ENCODE measurements at regions not wholly inside any gene's neighbourhood (a gene's known extent, or its start where the extent isn't known, plus 50 kb on each side); places are given as distances from the start of the nearest gene placed in this dataset.

DNA sequence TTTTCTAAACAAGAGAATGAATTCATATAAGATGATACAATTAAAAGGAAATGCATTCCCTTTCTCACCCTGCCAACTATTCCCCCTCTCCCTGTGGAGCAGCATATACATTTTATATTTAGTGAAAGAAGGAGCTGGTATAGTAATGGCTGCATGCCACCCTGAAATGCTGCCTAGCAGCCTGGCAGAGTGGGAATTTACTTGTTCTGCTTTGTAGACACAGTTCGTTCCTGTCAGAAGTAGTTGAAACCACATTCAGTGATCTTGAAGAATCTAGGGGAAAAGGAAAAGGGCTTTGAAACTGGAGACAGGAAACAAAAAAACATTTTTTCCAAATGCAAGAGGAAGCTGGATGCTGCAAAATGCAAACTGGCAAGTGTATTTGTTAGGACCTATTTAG is 176.0 kb upstream of the PLEKHA5 start:
- Mint-ChIP-seq H3K27me3 (ENCODE audit: low read depth) (no peaks in the 10 kb centered on the region), H3K9me3 (ENCODE audit: low read depth) (no peaks in the 10 kb centered on the region), H3K27ac (ENCODE audit: unreplicated experiment) (no peak overlapping the region), H3K36me3 (ENCODE audit: low read depth) (no peaks in the 10 kb centered on the region), H3K4me3 (ENCODE audit: unreplicated experiment) (no peak overlapping the region), H3K4me1 (ENCODE audit: low read depth) (peaks cover 9% of the 10 kb centered on the region)
- TF ChIP-seq, protein P1, sequence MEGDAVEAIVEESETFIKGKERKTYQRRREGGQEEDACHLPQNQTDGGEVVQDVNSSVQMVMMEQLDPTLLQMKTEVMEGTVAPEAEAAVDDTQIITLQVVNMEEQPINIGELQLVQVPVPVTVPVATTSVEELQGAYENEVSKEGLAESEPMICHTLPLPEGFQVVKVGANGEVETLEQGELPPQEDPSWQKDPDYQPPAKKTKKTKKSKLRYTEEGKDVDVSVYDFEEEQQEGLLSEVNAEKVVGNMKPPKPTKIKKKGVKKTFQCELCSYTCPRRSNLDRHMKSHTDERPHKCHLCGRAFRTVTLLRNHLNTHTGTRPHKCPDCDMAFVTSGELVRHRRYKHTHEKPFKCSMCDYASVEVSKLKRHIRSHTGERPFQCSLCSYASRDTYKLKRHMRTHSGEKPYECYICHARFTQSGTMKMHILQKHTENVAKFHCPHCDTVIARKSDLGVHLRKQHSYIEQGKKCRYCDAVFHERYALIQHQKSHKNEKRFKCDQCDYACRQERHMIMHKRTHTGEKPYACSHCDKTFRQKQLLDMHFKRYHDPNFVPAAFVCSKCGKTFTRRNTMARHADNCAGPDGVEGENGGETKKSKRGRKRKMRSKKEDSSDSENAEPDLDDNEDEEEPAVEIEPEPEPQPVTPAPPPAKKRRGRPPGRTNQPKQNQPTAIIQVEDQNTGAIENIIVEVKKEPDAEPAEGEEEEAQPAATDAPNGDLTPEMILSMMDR (IDR thresholded peaks at IDR 0.05): no peak
- no peak for DNase-seq (ENCODE audit: low spot score)

- TF ChIP-seq, protein P1 (IDR thresholded peaks at IDR 0.05): no peak
- Mint-ChIP-seq H3K4me3 (ENCODE audit: unreplicated experiment) (no peak overlapping the region), H3K4me1 (ENCODE audit: low read depth) (peaks cover 9% of the 10 kb centered on the region), H3K36me3 (ENCODE audit: low read depth) (no peaks in the 10 kb centered on the region), H3K9me3 (ENCODE audit: low read depth) (peaks cover 10% of the 10 kb centered on the region), H3K27ac (ENCODE audit: unreplicated experiment) (no peak overlapping the region), H3K27me3 (ENCODE audit: low read depth) (peaks cover 3% of the 10 kb centered on the region)
- DNase-seq (ENCODE audit: low spot score): no peak
Observed at GRCh38 chr12:18955594-18955993, 173.9 kb upstream of the PLEKHA5 start.

- Mint-ChIP-seq H3K27ac (ENCODE audit: unreplicated experiment) (no peak overlapping the region), H3K36me3 (ENCODE audit: low read depth) (no peaks in the 10 kb centered on the region), H3K4me1 (ENCODE audit: low read depth) (no peaks in the 10 kb centered on the region), H3K27me3 (ENCODE audit: low read depth) (peaks cover 4% of the 10 kb centered on the region), H3K4me3 (ENCODE audit: unreplicated experiment) (no peak overlapping the region), H3K9me3 (ENCODE audit: low read depth) (peaks cover 16% of the 10 kb centered on the region)
- no peak for DNase-seq (ENCODE audit: low spot score)
- TF ChIP-seq, protein P1 (IDR thresholded peaks at IDR 0.05): no peak
Observed at GRCh38 chr12:18965203-18965602, 164.3 kb upstream of the PLEKHA5 start.

GRCh38 chr12:18966954-18967353 is 162.6 kb upstream of the PLEKHA5 start:
- H3K27me3 Mint-ChIP-seq (ENCODE audit: low read depth): no peaks in the 10 kb centered on the region
- no peaks in the 10 kb centered on the region for H3K4me1 Mint-ChIP-seq (ENCODE audit: low read depth)
- no peak overlapping the region for H3K27ac Mint-ChIP-seq (ENCODE audit: unreplicated experiment)
- no peak for DNase-seq (ENCODE audit: low spot score)
- peaks cover 5% of the 10 kb centered on the region for H3K9me3 Mint-ChIP-seq (ENCODE audit: low read depth)
- no peak overlapping the region for H3K4me3 Mint-ChIP-seq (ENCODE audit: unreplicated experiment)
- no peaks in the 10 kb centered on the region for H3K36me3 Mint-ChIP-seq (ENCODE audit: low read depth)
- TF ChIP-seq, protein P1 (IDR thresholded peaks at IDR 0.05): no peak

DNA sequence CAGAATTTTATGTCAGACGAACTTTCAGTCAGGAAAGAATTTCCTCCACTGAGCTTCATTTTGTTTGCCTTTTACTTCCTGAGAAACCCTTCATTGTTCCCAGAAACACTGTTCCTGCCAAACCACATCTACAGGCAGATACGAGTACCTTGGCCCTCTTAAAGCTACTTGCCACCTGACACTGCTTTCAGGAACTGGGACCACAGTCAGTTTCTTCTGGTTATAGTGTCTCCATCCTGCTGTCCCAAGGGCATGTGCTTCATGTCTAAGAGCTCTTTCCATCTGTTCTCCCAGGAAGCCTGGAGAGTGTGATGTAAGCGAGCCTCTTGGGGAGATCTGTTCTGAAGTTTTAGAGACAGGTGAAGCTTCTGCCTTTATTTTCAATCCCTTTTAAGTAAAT is 161.7 kb upstream of the PLEKHA5 start:
- Mint-ChIP-seq H3K36me3 (ENCODE audit: low read depth) (no peaks in the 10 kb centered on the region), H3K9me3 (ENCODE audit: low read depth) (no peaks in the 10 kb centered on the region), H3K27me3 (ENCODE audit: low read depth) (no peaks in the 10 kb centered on the region), H3K4me1 (ENCODE audit: low read depth) (no peaks in the 10 kb centered on the region), H3K27ac (ENCODE audit: unreplicated experiment) (no peak overlapping the region), H3K4me3 (ENCODE audit: unreplicated experiment) (no peak overlapping the region)
- TF ChIP-seq, protein P1 (IDR thresholded peaks at IDR 0.05): no peak
- DNase-seq (ENCODE audit: low spot score): no peak
